H9 (cell line): ENCODE measurements at regions not wholly inside any gene's neighbourhood (a gene's known extent, or its start where the extent isn't known, plus 50 kb on each side); places are given as distances from the start of the nearest gene placed in this dataset.

Experiments
- DNase-seq: peaks from one replicate; pipeline ENCODE4 v3.0.0-alpha.2; 2017
- H2AFZ ChIP-seq: one replicate; pipeline ENCODE4 v1.6.1; 2013; ENCODE audit warnings: mild to moderate bottlenecking, low read length, control low read depth, moderate library complexity
- H2AK5ac ChIP-seq: 2 replicates; pipeline ENCODE4 v1.6.1; 2013; ENCODE audit warnings: low read length, control low read depth, mixed read lengths; ENCODE audit not compliant: insufficient read length
- H2BK120ac ChIP-seq: one replicate; pipeline ENCODE4 v1.6.1; 2013; ENCODE audit warnings: low read depth, mild to moderate bottlenecking, low read length, control low read depth, inconsistent platforms; ENCODE audit not compliant: poor library complexity, severe bottlenecking
- H2BK12ac ChIP-seq: 2 replicates; pipeline ENCODE4 v1.6.1; 2013; ENCODE audit warnings: low read length, control low read depth, mixed read lengths, low read depth; ENCODE audit not compliant: insufficient read length
- H2BK15ac ChIP-seq: 2 replicates; pipeline ENCODE4 v1.6.1; 2013; ENCODE audit warnings: low read depth, low read length, control low read depth
- H2BK20ac ChIP-seq: one replicate; pipeline ENCODE4 v1.6.1; 2013; ENCODE audit warnings: low read depth, mild to moderate bottlenecking, low read length, control low read depth, inconsistent platforms; ENCODE audit not compliant: poor library complexity, severe bottlenecking
- H2BK5ac ChIP-seq: 2 replicates; pipeline ENCODE4 v1.6.1; 2013; ENCODE audit warnings: low read length, control low read depth, mixed read lengths; ENCODE audit not compliant: insufficient read length
- H3K14ac ChIP-seq: 2 replicates; pipeline ENCODE4 v1.6.1; 2013; ENCODE audit warnings: low read length, control low read depth; ENCODE audit not compliant: insufficient read depth
- H3K18ac ChIP-seq: 2 replicates; pipeline ENCODE4 v1.6.1; 2013; ENCODE audit warnings: low read depth, mild to moderate bottlenecking, mixed read lengths, low read length, control low read depth; ENCODE audit not compliant: insufficient read length
- H3K23ac ChIP-seq: 2 replicates; pipeline ENCODE4 v1.6.1; 2013; ENCODE audit warnings: low read length, control low read depth, mixed read lengths, low read depth; ENCODE audit not compliant: insufficient read length
- H3K23me2 ChIP-seq: 2 replicates; pipeline ENCODE4 v1.6.1; 2013; ENCODE audit warnings: low read depth, mild to moderate bottlenecking, mixed read lengths, low read length, control low read depth; ENCODE audit not compliant: insufficient read length, poor library complexity, severe bottlenecking
- H3K27ac ChIP-seq: 2 replicates; pipeline ENCODE4 v1.5.1; 2013; ENCODE audit warnings: low read length, control low read depth, mixed read lengths, low read depth; ENCODE audit not compliant: insufficient read length
- H3K27me3 ChIP-seq: 2 replicates; pipeline ENCODE4 v1.6.1; 2013; ENCODE audit warnings: low read length, control low read depth, inconsistent platforms; ENCODE audit not compliant: insufficient read depth
- H3K4ac ChIP-seq: 2 replicates; pipeline ENCODE4 v1.6.1; 2013; ENCODE audit warnings: low read depth, mild to moderate bottlenecking, control low read depth, inconsistent platforms, low read length, moderate library complexity
- H3K4me1 ChIP-seq: 2 replicates; pipeline ENCODE4 v1.6.1; 2013; ENCODE audit warnings: low read length, control low read depth, inconsistent platforms; ENCODE audit not compliant: insufficient read depth
- H3K4me2 ChIP-seq: 2 replicates; pipeline ENCODE4 v1.6.1; 2013; ENCODE audit warnings: low read length, control low read depth, mixed read lengths; ENCODE audit not compliant: insufficient read length, insufficient read depth
- H3K56ac ChIP-seq: 2 replicates; pipeline ENCODE4 v1.6.1; 2013; ENCODE audit warnings: low read depth, mild to moderate bottlenecking, mixed read lengths, low read length, control low read depth; ENCODE audit not compliant: insufficient read length
- H3K79me1 ChIP-seq: 2 replicates; pipeline ENCODE4 v1.6.1; 2013; ENCODE audit warnings: low read depth, mild to moderate bottlenecking, moderate library complexity, low read length, control low read depth, inconsistent platforms; ENCODE audit not compliant: insufficient read depth, poor library complexity, severe bottlenecking
- H3K79me2 ChIP-seq: 2 replicates; pipeline ENCODE4 v1.6.1; 2013; ENCODE audit warnings: low read length, control low read depth, inconsistent platforms; ENCODE audit not compliant: insufficient read depth
- H3K9ac ChIP-seq: 2 replicates; pipeline ENCODE4 v1.6.1; 2013; ENCODE audit warnings: low read length, control low read depth, mixed read lengths; ENCODE audit not compliant: insufficient read length; ENCODE audit errors: extremely low read depth
- H3K9me3 ChIP-seq: one replicate; pipeline ENCODE4 v1.6.1; 2013; ENCODE audit warnings: low read depth, low read length, inconsistent platforms; ENCODE audit not compliant: control insufficient read depth
- H3T11ph ChIP-seq: one replicate; pipeline ENCODE4 v1.6.1; 2013; ENCODE audit warnings: mild to moderate bottlenecking, low read length, control low read depth, inconsistent platforms
- H4K20me1 ChIP-seq: one replicate; pipeline ENCODE4 v1.6.1; 2013; ENCODE audit not compliant: control insufficient read depth, insufficient read length, insufficient read depth
- H4K5ac ChIP-seq: 2 replicates; pipeline ENCODE4 v1.6.1; 2013; ENCODE audit warnings: low read depth, mild to moderate bottlenecking, mixed read lengths, low read length, control low read depth; ENCODE audit not compliant: insufficient read length
- H4K8ac ChIP-seq: replicated peaks from 2 replicates; pipeline ENCODE4 v1.6.1; 2013; ENCODE audit warnings: low read length, control low read depth, mixed read lengths, low read depth; ENCODE audit not compliant: insufficient read length
- H4K91ac ChIP-seq: 2 replicates; pipeline ENCODE4 v1.6.1; 2013; ENCODE audit warnings: low read depth, mild to moderate bottlenecking, moderate library complexity, mixed read lengths, low read length, control low read depth; ENCODE audit not compliant: insufficient read length
- H3K27ac Mint-ChIP-seq, 3 experiments: 2 replicates in 2 of 3; 3 replicates in 1 of 3; pipeline ENCODE4 v1.8.0; 2020 to 2021; ENCODE audit warnings: mixed read lengths in 3 of 3, mild to moderate bottlenecking in 1 of 3, moderate library complexity in 1 of 3
- H3K27me3 Mint-ChIP-seq: 2 replicates; pipeline ENCODE4 v1.8.0; 2021; ENCODE audit warnings: low read depth, mild to moderate bottlenecking, moderate library complexity, mixed read lengths
- H3K36me3 Mint-ChIP-seq, 3 experiments: 2 replicates in 2 of 3; 3 replicates in 1 of 3; pipeline ENCODE4 v1.8.0; 2020 to 2021; ENCODE audit warnings: low read depth in 3 of 3, mixed read lengths in 3 of 3; ENCODE audit not compliant: insufficient read depth in 1 of 3
- H3K4me1 Mint-ChIP-seq, 2 experiments: 2 replicates each; pipeline ENCODE4 v1.8.0; 2020; ENCODE audit warnings: mixed read lengths in 2 of 2
- H3K4me3 Mint-ChIP-seq, 2 experiments: 2 replicates in 1 of 2; 3 replicates in 1 of 2; pipeline ENCODE4 v1.8.0; 2020 to 2021; ENCODE audit warnings: mild to moderate bottlenecking in 2 of 2, mixed read lengths in 2 of 2, moderate library complexity in 1 of 2
- H3K9me3 Mint-ChIP-seq, 2 experiments: 2 replicates in 1 of 2; 3 replicates in 1 of 2; pipeline ENCODE4 v1.8.0; 2020; ENCODE audit warnings: mild to moderate bottlenecking in 2 of 2, mixed read lengths in 2 of 2, moderate library complexity in 1 of 2
- WGBS: extraction: QIAGEN DNeasy Blood & Tissue Kit; methylation state at CpG from one replicate; pipeline ENCODE4 v1.1.7; 2013; ENCODE audit warnings: missing lambda C conversion rate, low lambda C conversion rate, mixed read lengths; ENCODE audit not compliant: insufficient read length; ENCODE audit errors: extremely low coverage; 5-methylcytosine and 5-hydroxymethylcytosine counted together
- TF ChIP-seq, protein P1 (sequence below): fragments of 200-600 bp; sonication (generic); conservative IDR thresholded peaks from 3 replicates; pipeline ENCODE4 v1.8.0; 2021; ENCODE audit warnings: antibody characterized with exemption, mild to moderate bottlenecking

DNA sequence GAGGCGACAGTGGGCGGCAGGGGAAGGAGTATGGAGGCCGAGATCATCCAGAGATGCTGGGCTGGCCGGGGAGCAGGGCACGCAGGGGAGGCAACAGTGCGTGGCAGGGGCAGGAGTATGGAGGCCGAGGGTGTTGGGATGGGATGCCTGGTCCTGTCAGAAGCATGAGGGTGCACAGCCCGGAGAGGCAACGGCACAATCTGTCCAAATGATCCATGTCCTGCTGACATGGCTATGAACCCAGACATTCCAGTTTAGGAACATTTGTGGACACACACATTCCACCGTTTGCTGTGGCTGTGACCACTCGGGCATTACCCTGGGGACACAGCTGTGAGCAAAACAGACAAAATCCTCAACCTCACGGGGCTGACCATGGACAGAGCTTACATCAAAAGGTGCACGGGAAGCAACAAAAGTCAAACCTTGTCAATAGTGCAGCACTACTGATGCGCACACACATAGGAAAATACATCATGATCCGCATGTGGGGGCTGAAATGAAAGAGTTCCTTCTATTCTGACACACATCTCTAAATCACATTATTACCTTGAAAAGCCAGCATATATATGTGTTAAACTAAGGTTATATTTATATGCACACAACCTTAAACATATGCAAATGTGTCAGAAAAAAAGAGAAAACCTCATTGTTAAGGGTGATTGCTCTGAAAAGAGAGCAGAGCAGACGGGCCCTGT, 144.0 kb upstream of the GPC1 start:
- Histone ChIP-seq H3K27me3 (no peaks in the 10 kb centered on the region), H2BK120ac (no peak overlapping the region), H2BK20ac (no peak overlapping the region), H3K27ac (no peak overlapping the region), H3K79me2 (no peaks in the 10 kb centered on the region), H3K14ac (no peak overlapping the region), H3K23ac (no peak overlapping the region), H3T11ph (no peak overlapping the region), H2BK12ac (no peak overlapping the region), H2BK15ac (no peak overlapping the region), H4K20me1 (no peaks in the 10 kb centered on the region), H3K4me2 (no peak overlapping the region), H3K4me1 (no peaks in the 10 kb centered on the region; the same call in 1 of the 2 replicates), H3K23me2 (no peaks in the 10 kb centered on the region), H2AK5ac (no peak overlapping the region), H2AFZ (no peak overlapping the region), H4K8ac (no peak overlapping the region), H3K56ac (no peak overlapping the region), H3K9ac (no peak overlapping the region), H3K79me1 (no peaks in the 10 kb centered on the region), H3K4ac (no peak overlapping the region), H3K9me3 (no peaks in the 10 kb centered on the region), H4K91ac (no peak overlapping the region), H3K18ac (no peak overlapping the region), H4K5ac (no peak overlapping the region), H2BK5ac (no peak overlapping the region)
- Mint-ChIP-seq H3K4me3 (no peak overlapping the region; a peak in 1 of 5 replicates), H3K9me3 (no peaks in the 10 kb centered on the region), H3K27me3 (peaks cover 4% of the 10 kb centered on the region), H3K36me3 (no peaks in the 10 kb centered on the region; a peak in 1 of 7 replicates), H3K27ac (peak overlapping the region in 2 of 3 experiments; percentile 29 to 80; a peak in 1 of 7 replicates), H3K4me1 (peaks cover 29 to 44% of the 10 kb centered on the region in 2 experiments)
- WGBS, result no CpG with 5 or more reads among the region's 16 CpGs
- TF ChIP-seq, protein P1, sequence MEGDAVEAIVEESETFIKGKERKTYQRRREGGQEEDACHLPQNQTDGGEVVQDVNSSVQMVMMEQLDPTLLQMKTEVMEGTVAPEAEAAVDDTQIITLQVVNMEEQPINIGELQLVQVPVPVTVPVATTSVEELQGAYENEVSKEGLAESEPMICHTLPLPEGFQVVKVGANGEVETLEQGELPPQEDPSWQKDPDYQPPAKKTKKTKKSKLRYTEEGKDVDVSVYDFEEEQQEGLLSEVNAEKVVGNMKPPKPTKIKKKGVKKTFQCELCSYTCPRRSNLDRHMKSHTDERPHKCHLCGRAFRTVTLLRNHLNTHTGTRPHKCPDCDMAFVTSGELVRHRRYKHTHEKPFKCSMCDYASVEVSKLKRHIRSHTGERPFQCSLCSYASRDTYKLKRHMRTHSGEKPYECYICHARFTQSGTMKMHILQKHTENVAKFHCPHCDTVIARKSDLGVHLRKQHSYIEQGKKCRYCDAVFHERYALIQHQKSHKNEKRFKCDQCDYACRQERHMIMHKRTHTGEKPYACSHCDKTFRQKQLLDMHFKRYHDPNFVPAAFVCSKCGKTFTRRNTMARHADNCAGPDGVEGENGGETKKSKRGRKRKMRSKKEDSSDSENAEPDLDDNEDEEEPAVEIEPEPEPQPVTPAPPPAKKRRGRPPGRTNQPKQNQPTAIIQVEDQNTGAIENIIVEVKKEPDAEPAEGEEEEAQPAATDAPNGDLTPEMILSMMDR, result no peak
- no peak for DNase-seq
